Upper lobe of right lung (tissue), 1 donor: ENCODE measurements at regions not wholly inside any gene's neighbourhood (a gene's known extent, or its start where the extent isn't known, plus 50 kb on each side); places are given as distances from the start of the nearest gene placed in this dataset.
"Not testable (repeated sequence)": the region's sequence is repeated elsewhere in the genome, so short reads cannot be mapped to it uniquely, and the experiment has no call there.

ENCODE experiments used
- ATAC-seq: fragments of 200-7000 bp; cut with Tn5 transposase; one replicate; pipeline ENCODE4 v1.9.1; 2020; ENCODE audit warnings: mild to moderate bottlenecking, moderate library complexity
- DNase-seq: peaks from one replicate; pipeline ENCODE4 v3.0.0-alpha.2; 2020
- H3K27ac ChIP-seq: fragments of 200-600 bp; one replicate; pipeline ENCODE4 v1.8.0; 2022
- H3K27me3 ChIP-seq: fragments of 200-600 bp; one replicate; pipeline ENCODE4 v1.8.0; 2022; ENCODE audit warnings: mild to moderate bottlenecking
- H3K36me3 ChIP-seq: fragments of 200-600 bp; one replicate; pipeline ENCODE4 v1.8.0; 2022
- H3K4me1 ChIP-seq: fragments of 200-600 bp; one replicate; pipeline ENCODE4 v1.8.0; 2022
- H3K4me3 ChIP-seq: fragments of 200-600 bp; one replicate; pipeline ENCODE4 v1.8.0; 2022; ENCODE audit warnings: mild to moderate bottlenecking
- H3K9me3 ChIP-seq: fragments of 200-600 bp; one replicate; pipeline ENCODE4 v1.8.0; 2022
- intact Hi-C: fragments of 100-400 bp; cut with DNase I; formaldehyde crosslinking; loops from one replicate; pipeline ENCODE4 v1.11.0; 2022
- TF ChIP-seq, protein P1 (sequence below): fragments of 200-600 bp; IDR thresholded peaks from one replicate; pipeline ENCODE4 v1.8.0; 2022; ENCODE audit warnings: antibody characterized with exemption
- donor health status: DM: no; HTN: yes; CAD: no; lungs with severe emphysema.

GRCh38 chrX:121671649-121672048 is 624.2 kb downstream of the GLUD2 start:
- no peaks in the 10 kb centered on the region for H3K4me1 ChIP-seq
- TF ChIP-seq, protein P1, sequence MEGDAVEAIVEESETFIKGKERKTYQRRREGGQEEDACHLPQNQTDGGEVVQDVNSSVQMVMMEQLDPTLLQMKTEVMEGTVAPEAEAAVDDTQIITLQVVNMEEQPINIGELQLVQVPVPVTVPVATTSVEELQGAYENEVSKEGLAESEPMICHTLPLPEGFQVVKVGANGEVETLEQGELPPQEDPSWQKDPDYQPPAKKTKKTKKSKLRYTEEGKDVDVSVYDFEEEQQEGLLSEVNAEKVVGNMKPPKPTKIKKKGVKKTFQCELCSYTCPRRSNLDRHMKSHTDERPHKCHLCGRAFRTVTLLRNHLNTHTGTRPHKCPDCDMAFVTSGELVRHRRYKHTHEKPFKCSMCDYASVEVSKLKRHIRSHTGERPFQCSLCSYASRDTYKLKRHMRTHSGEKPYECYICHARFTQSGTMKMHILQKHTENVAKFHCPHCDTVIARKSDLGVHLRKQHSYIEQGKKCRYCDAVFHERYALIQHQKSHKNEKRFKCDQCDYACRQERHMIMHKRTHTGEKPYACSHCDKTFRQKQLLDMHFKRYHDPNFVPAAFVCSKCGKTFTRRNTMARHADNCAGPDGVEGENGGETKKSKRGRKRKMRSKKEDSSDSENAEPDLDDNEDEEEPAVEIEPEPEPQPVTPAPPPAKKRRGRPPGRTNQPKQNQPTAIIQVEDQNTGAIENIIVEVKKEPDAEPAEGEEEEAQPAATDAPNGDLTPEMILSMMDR: no peak
- DNase-seq (no peak), ATAC-seq (no peak)
- H3K36me3 ChIP-seq: no peaks in the 10 kb centered on the region
- no peaks in the 10 kb centered on the region for H3K27me3 ChIP-seq
- H3K9me3 ChIP-seq: no peaks in the 10 kb centered on the region
- H3K27ac ChIP-seq: no peak overlapping the region
- no peak overlapping the region for H3K4me3 ChIP-seq
- intact Hi-C loops: no loop called here

DNA sequence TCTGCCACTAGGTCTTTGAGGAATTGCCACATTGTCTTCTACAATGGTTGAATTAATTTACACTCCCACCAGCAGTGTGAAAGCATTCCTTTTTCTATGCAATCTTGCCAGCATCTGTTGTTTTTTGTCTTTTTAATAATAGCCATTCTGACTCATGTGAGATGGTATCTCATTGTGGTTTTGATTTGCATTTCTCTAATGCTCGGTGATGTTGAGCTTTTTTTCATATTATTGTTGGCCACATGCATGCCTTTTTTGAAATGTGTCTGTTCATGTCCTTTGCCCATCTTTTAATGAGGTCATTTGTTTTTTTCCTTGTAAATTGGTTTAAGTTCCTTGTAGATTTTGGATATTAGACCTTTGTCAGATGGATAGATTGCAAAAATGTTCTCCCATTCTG is 661.8 kb downstream of the GLUD2 start:
- intact Hi-C loops, DNase-seq, ATAC-seq: not testable (repeated sequence)

GRCh38 chrX:121733514-121733913 is 686.1 kb downstream of the GLUD2 start:
- no peak for ATAC-seq
- Histone ChIP-seq H3K36me3 (no peaks in the 10 kb centered on the region), H3K4me3 (no peak overlapping the region), H3K9me3 (no peaks in the 10 kb centered on the region), H3K4me1 (no peaks in the 10 kb centered on the region), H3K27ac (no peak overlapping the region), H3K27me3 (no peaks in the 10 kb centered on the region)
- intact Hi-C loops: no loop called here
- DNase-seq: no peak
- TF ChIP-seq, protein P1: no peak

More for the DNA sequence above, 661.8 kb downstream of the GLUD2 start:
- not testable (repeated sequence) for H3K4me3 ChIP-seq, H3K4me1 ChIP-seq, H3K27ac ChIP-seq, H3K27me3 ChIP-seq, H3K36me3 ChIP-seq, H3K9me3 ChIP-seq

- no peaks in the 10 kb centered on the region for H3K4me1 ChIP-seq
- no peaks in the 10 kb centered on the region for H3K27me3 ChIP-seq
- intact Hi-C loops: no loop called here
- H3K9me3 ChIP-seq: no peaks in the 10 kb centered on the region
- H3K27ac ChIP-seq: no peak overlapping the region
- no peaks in the 10 kb centered on the region for H3K36me3 ChIP-seq
- TF ChIP-seq, protein P1: no peak
- no peak for DNase-seq
- ATAC-seq: no peak
- no peak overlapping the region for H3K4me3 ChIP-seq
These were observed 698.7 kb downstream of the GLUD2 start for GRCh38 chrX:121746105-121746504.

DNA sequence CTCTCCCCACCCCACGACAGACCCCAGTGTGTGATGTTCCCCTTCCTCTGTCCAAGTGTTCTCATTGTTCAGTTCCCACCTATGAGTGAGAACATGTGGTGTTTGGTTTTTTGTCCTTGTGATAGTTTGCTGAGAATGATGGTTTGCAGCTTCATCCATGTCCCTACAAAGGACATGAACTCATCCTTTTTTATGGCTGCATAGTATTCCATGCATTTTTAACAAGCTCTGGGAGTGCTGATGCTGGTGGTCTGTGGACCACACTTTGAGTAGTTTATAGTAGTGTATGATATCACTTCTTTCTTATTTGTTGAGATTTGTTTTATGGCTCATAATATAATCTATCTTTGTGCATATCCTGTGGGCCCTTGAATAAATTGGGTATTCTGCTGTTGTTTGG is 706.2 kb downstream of the GLUD2 start:
- H3K27ac ChIP-seq, DNase-seq, H3K27me3 ChIP-seq, ATAC-seq, H3K4me1 ChIP-seq, H3K36me3 ChIP-seq, H3K9me3 ChIP-seq, intact Hi-C loops, H3K4me3 ChIP-seq: not testable (repeated sequence)

DNA sequence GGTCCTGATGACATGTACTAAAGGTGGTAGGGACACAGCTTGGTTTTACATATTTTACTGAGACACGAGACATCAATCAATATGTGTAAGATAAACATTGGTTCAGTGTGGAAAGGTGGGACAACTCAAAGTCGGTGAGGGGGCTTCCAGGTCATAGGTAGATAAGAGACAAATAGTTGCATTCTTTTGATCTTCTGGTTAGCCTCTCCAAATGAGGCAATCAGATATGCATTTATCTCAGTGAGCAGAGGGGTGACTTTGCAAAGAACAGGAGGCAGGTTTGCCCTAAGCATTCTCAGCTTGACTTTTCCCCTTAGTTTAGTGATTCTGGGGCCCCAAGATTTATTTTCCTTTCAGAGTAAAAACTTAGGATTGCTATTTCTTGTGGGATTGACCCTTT is 706.9 kb downstream of the GLUD2 start:
- DNase-seq (no peak), ATAC-seq (no peak)

DNA sequence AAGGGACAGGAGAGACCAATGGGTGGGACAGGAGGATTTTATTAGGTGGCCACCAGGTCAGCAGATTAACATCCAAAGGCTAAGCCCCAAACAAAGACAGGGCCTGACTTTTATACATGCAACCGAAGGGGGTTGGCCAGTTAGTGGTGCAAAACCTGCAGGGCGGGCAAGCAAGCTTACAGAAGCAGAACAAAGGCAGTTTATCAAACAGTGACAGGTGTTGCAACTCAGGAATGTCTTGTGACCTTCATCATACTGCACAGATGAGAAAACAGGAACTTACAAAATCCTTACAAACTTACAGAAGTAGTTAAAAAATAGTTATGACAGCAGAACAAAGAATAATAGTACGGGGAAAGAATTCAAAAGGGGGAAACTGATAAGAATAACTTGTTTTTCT is 708.1 kb downstream of the GLUD2 start:
- ATAC-seq (no peak), DNase-seq (no peak)
- H3K27me3 ChIP-seq: no peaks in the 10 kb centered on the region
- no peaks in the 10 kb centered on the region for H3K36me3 ChIP-seq
- H3K4me3 ChIP-seq: no peak overlapping the region
- H3K4me1 ChIP-seq: no peaks in the 10 kb centered on the region
- no peaks in the 10 kb centered on the region for H3K9me3 ChIP-seq
- no peak overlapping the region for H3K27ac ChIP-seq
- intact Hi-C loops: no loop called here
- TF ChIP-seq, protein P1: no peak

More for the DNA sequence above, 706.9 kb downstream of the GLUD2 start:
- intact Hi-C loops: no loop called here
- H3K27ac ChIP-seq: no peak overlapping the region
- H3K4me3 ChIP-seq: no peak overlapping the region
- TF ChIP-seq, protein P1: no peak
- H3K9me3 ChIP-seq: no peaks in the 10 kb centered on the region
- no peaks in the 10 kb centered on the region for H3K4me1 ChIP-seq
- no peaks in the 10 kb centered on the region for H3K36me3 ChIP-seq
- no peaks in the 10 kb centered on the region for H3K27me3 ChIP-seq
